ENCODE measurements at regions not wholly inside any gene's neighbourhood (a gene's known extent, or its start where the extent isn't known, plus 50 kb on each side); places are given as distances from the start of the nearest gene placed in this dataset.

- no peak overlapping the region for H3K27ac ChIP-seq (ENCODE audit: low read depth, low read length)
- no peaks in the 10 kb centered on the region for H3K9me3 ChIP-seq (ENCODE audit: control insufficient read depth in 1 of 2, low read length in 2 of 2)
- H3K9ac ChIP-seq (ENCODE audit: low read depth in 1 of 2, low read length in 2 of 2) = no peak overlapping the region
- H3K27me3 ChIP-seq (ENCODE audit: control insufficient read depth in 1 of 2, insufficient read depth in 2 of 2, low read length in 2 of 2) = peaks cover 0 to 5% of the 10 kb centered on the region in 2 donors
- H3K4me1 ChIP-seq (ENCODE audit: control insufficient read depth in 1 of 2, insufficient read depth in 2 of 2, low read length in 2 of 2) = no peaks in the 10 kb centered on the region
- H3K4me3 ChIP-seq (ENCODE audit: low read depth in 1 of 2, low read length in 2 of 2) = no peak overlapping the region
- H3K36me3 ChIP-seq (ENCODE audit: control insufficient read depth in 1 of 2, insufficient read depth in 2 of 2, low read length in 2 of 2) = no peaks in the 10 kb centered on the region
Measured at GRCh38 chr10:107918171-107918570, 753.7 kb upstream of the SORCS1 start.

GRCh38 chr10:107915215-107915610 lies 750.7 kb upstream of the SORCS1 start:
- H3K9ac ChIP-seq (ENCODE audit: low read depth in 1 of 2, low read length in 2 of 2) = no peak overlapping the region
- no peak overlapping the region for H3K27ac ChIP-seq (ENCODE audit: low read depth, low read length)
- no peak overlapping the region for H3K4me3 ChIP-seq (ENCODE audit: low read depth in 1 of 2, low read length in 2 of 2)
- H3K27me3 ChIP-seq (ENCODE audit: control insufficient read depth in 1 of 2, insufficient read depth in 2 of 2, low read length in 2 of 2) = peaks cover 0 to 5% of the 10 kb centered on the region in 2 donors
- no peaks in the 10 kb centered on the region for H3K4me1 ChIP-seq (ENCODE audit: control insufficient read depth in 1 of 2, insufficient read depth in 2 of 2, low read length in 2 of 2)
- no peaks in the 10 kb centered on the region for H3K9me3 ChIP-seq (ENCODE audit: control insufficient read depth in 1 of 2, low read length in 2 of 2)
- H3K36me3 ChIP-seq (ENCODE audit: control insufficient read depth in 1 of 2, insufficient read depth in 2 of 2, low read length in 2 of 2) = no peaks in the 10 kb centered on the region

- Histone ChIP-seq H3K9me3 (ENCODE audit: control insufficient read depth in 1 of 2, low read length in 2 of 2) (no peaks in the 10 kb centered on the region), H3K9ac (ENCODE audit: low read depth in 1 of 2, low read length in 2 of 2) (no peak overlapping the region), H3K4me1 (ENCODE audit: control insufficient read depth in 1 of 2, insufficient read depth in 2 of 2, low read length in 2 of 2) (no peaks in the 10 kb centered on the region), H3K4me3 (ENCODE audit: low read depth in 1 of 2, low read length in 2 of 2) (no peak overlapping the region), H3K27ac (ENCODE audit: low read depth, low read length) (no peak overlapping the region), H3K27me3 (ENCODE audit: control insufficient read depth in 1 of 2, insufficient read depth in 2 of 2, low read length in 2 of 2) (peaks cover 0 to 5% of the 10 kb centered on the region in 2 donors), H3K36me3 (ENCODE audit: control insufficient read depth in 1 of 2, insufficient read depth in 2 of 2, low read length in 2 of 2) (no peaks in the 10 kb centered on the region)
Measured at GRCh38 chr10:107914450-107915214, 750.1 kb upstream of the SORCS1 start.

- Histone ChIP-seq H3K27me3 (ENCODE audit: control insufficient read depth in 1 of 2, insufficient read depth in 2 of 2, low read length in 2 of 2) (peaks cover 0 to 5% of the 10 kb centered on the region in 2 donors), H3K4me3 (ENCODE audit: low read depth in 1 of 2, low read length in 2 of 2) (no peak overlapping the region), H3K4me1 (ENCODE audit: control insufficient read depth in 1 of 2, insufficient read depth in 2 of 2, low read length in 2 of 2) (no peaks in the 10 kb centered on the region)
Measured at GRCh38 chr10:107913317-107914294, 749.1 kb upstream of the SORCS1 start.

GRCh38 chr10:107901076-107901475 lies 736.6 kb upstream of the SORCS1 start:
- Histone ChIP-seq H3K27ac (ENCODE audit: low read depth, low read length) (no peak overlapping the region), H3K27me3 (ENCODE audit: control insufficient read depth in 1 of 2, insufficient read depth in 2 of 2, low read length in 2 of 2) (no peaks in the 10 kb centered on the region), H3K4me1 (ENCODE audit: control insufficient read depth in 1 of 2, insufficient read depth in 2 of 2, low read length in 2 of 2) (no peaks in the 10 kb centered on the region), H3K9ac (ENCODE audit: low read depth in 1 of 2, low read length in 2 of 2) (no peak overlapping the region), H3K9me3 (ENCODE audit: control insufficient read depth in 1 of 2, low read length in 2 of 2) (no peaks in the 10 kb centered on the region), H3K36me3 (ENCODE audit: control insufficient read depth in 1 of 2, insufficient read depth in 2 of 2, low read length in 2 of 2) (no peaks in the 10 kb centered on the region), H3K4me3 (ENCODE audit: low read depth in 1 of 2, low read length in 2 of 2) (no peak overlapping the region)

More at GRCh38 chr10:107913317-107914294, 749.1 kb upstream of the SORCS1 start:
- no peaks in the 10 kb centered on the region for H3K9me3 ChIP-seq (ENCODE audit: control insufficient read depth in 1 of 2, low read length in 2 of 2)
- H3K9ac ChIP-seq (ENCODE audit: low read depth in 1 of 2, low read length in 2 of 2) = no peak overlapping the region
- H3K27ac ChIP-seq (ENCODE audit: low read depth, low read length) = no peak overlapping the region
- no peaks in the 10 kb centered on the region for H3K36me3 ChIP-seq (ENCODE audit: control insufficient read depth in 1 of 2, insufficient read depth in 2 of 2, low read length in 2 of 2)

- H3K27me3 ChIP-seq (ENCODE audit: control insufficient read depth in 1 of 2, insufficient read depth in 2 of 2, low read length in 2 of 2) = no peaks in the 10 kb centered on the region
- no peak overlapping the region for H3K27ac ChIP-seq (ENCODE audit: low read depth, low read length)
- no peaks in the 10 kb centered on the region for H3K9me3 ChIP-seq (ENCODE audit: control insufficient read depth in 1 of 2, low read length in 2 of 2)
- H3K4me1 ChIP-seq (ENCODE audit: control insufficient read depth in 1 of 2, insufficient read depth in 2 of 2, low read length in 2 of 2) = no peaks in the 10 kb centered on the region
- H3K9ac ChIP-seq (ENCODE audit: low read depth in 1 of 2, low read length in 2 of 2) = no peak overlapping the region
- H3K4me3 ChIP-seq (ENCODE audit: low read depth in 1 of 2, low read length in 2 of 2) = no peak overlapping the region
- no peaks in the 10 kb centered on the region for H3K36me3 ChIP-seq (ENCODE audit: control insufficient read depth in 1 of 2, insufficient read depth in 2 of 2, low read length in 2 of 2)
Measured at GRCh38 chr10:107900131-107900530, 735.6 kb upstream of the SORCS1 start.

- Histone ChIP-seq H3K4me3 (ENCODE audit: low read depth in 1 of 2, low read length in 2 of 2) (no peak overlapping the region), H3K36me3 (ENCODE audit: control insufficient read depth in 1 of 2, insufficient read depth in 2 of 2, low read length in 2 of 2) (no peaks in the 10 kb centered on the region), H3K27ac (ENCODE audit: low read depth, low read length) (no peak overlapping the region), H3K27me3 (ENCODE audit: control insufficient read depth in 1 of 2, insufficient read depth in 2 of 2, low read length in 2 of 2) (no peaks in the 10 kb centered on the region), H3K9ac (ENCODE audit: low read depth in 1 of 2, low read length in 2 of 2) (no peak overlapping the region), H3K9me3 (ENCODE audit: control insufficient read depth in 1 of 2, low read length in 2 of 2) (no peaks in the 10 kb centered on the region), H3K4me1 (ENCODE audit: control insufficient read depth in 1 of 2, insufficient read depth in 2 of 2, low read length in 2 of 2) (no peaks in the 10 kb centered on the region)
Measured at GRCh38 chr10:107899502-107900062, 735.1 kb upstream of the SORCS1 start.

GRCh38 chr10:107899075-107899474 lies 734.6 kb upstream of the SORCS1 start:
- no peaks in the 10 kb centered on the region for H3K4me1 ChIP-seq (ENCODE audit: control insufficient read depth in 1 of 2, insufficient read depth in 2 of 2, low read length in 2 of 2)
- no peaks in the 10 kb centered on the region for H3K36me3 ChIP-seq (ENCODE audit: control insufficient read depth in 1 of 2, insufficient read depth in 2 of 2, low read length in 2 of 2)
- no peaks in the 10 kb centered on the region for H3K27me3 ChIP-seq (ENCODE audit: control insufficient read depth in 1 of 2, insufficient read depth in 2 of 2, low read length in 2 of 2)
- no peak overlapping the region for H3K4me3 ChIP-seq (ENCODE audit: low read depth in 1 of 2, low read length in 2 of 2)
- no peak overlapping the region for H3K9ac ChIP-seq (ENCODE audit: low read depth in 1 of 2, low read length in 2 of 2)
- H3K9me3 ChIP-seq (ENCODE audit: control insufficient read depth in 1 of 2, low read length in 2 of 2) = no peaks in the 10 kb centered on the region
- H3K27ac ChIP-seq (ENCODE audit: low read depth, low read length) = no peak overlapping the region

GRCh38 chr10:107898392-107898791 lies 733.9 kb upstream of the SORCS1 start:
- Histone ChIP-seq H3K36me3 (ENCODE audit: control insufficient read depth in 1 of 2, insufficient read depth in 2 of 2, low read length in 2 of 2) (no peaks in the 10 kb centered on the region), H3K9ac (ENCODE audit: low read depth in 1 of 2, low read length in 2 of 2) (no peak overlapping the region), H3K9me3 (ENCODE audit: control insufficient read depth in 1 of 2, low read length in 2 of 2) (no peaks in the 10 kb centered on the region), H3K4me3 (ENCODE audit: low read depth in 1 of 2, low read length in 2 of 2) (no peak overlapping the region), H3K27me3 (ENCODE audit: control insufficient read depth in 1 of 2, insufficient read depth in 2 of 2, low read length in 2 of 2) (no peaks in the 10 kb centered on the region), H3K27ac (ENCODE audit: low read depth, low read length) (no peak overlapping the region), H3K4me1 (ENCODE audit: control insufficient read depth in 1 of 2, insufficient read depth in 2 of 2, low read length in 2 of 2) (no peaks in the 10 kb centered on the region)

- H3K27me3 ChIP-seq (ENCODE audit: control insufficient read depth in 1 of 2, insufficient read depth in 2 of 2, low read length in 2 of 2) = no peaks in the 10 kb centered on the region
- H3K9me3 ChIP-seq (ENCODE audit: control insufficient read depth in 1 of 2, low read length in 2 of 2) = no peaks in the 10 kb centered on the region
- H3K27ac ChIP-seq (ENCODE audit: low read depth, low read length) = no peak overlapping the region
- H3K9ac ChIP-seq (ENCODE audit: low read depth in 1 of 2, low read length in 2 of 2) = no peak overlapping the region
- H3K4me3 ChIP-seq (ENCODE audit: low read depth in 1 of 2, low read length in 2 of 2) = no peak overlapping the region
- H3K36me3 ChIP-seq (ENCODE audit: control insufficient read depth in 1 of 2, insufficient read depth in 2 of 2, low read length in 2 of 2) = no peaks in the 10 kb centered on the region
- H3K4me1 ChIP-seq (ENCODE audit: control insufficient read depth in 1 of 2, insufficient read depth in 2 of 2, low read length in 2 of 2) = no peaks in the 10 kb centered on the region
Measured at GRCh38 chr10:107894516-107894915, 730.0 kb upstream of the SORCS1 start.

Data from duodenal mucosa (tissue), 2 donors.